GM12864 (cell line): ENCODE measurements at regions not wholly inside any gene's neighbourhood (a gene's known extent, or its start where the extent isn't known, plus 50 kb on each side); places are given as distances from the start of the nearest gene placed in this dataset.

Experiments used
- DNase-seq: peaks from one replicate; pipeline ENCODE4 v3.0.0-alpha.2; 2011; ENCODE audit warnings: low read depth
- H3K4me3 ChIP-seq: 2 replicates; pipeline ENCODE4 v1.5.1; 2011; ENCODE audit warnings: mild to moderate bottlenecking, low read depth, low read length, control low read depth
- TF ChIP-seq, protein P1 (sequence below): IDR thresholded peaks from 2 replicates; pipeline ENCODE4 v1.5.1; 2011; ENCODE audit warnings: low read depth, mild to moderate bottlenecking, moderate library complexity, low read length, control low read depth, inconsistent platforms; ENCODE audit errors: missing control alignments

DNA sequence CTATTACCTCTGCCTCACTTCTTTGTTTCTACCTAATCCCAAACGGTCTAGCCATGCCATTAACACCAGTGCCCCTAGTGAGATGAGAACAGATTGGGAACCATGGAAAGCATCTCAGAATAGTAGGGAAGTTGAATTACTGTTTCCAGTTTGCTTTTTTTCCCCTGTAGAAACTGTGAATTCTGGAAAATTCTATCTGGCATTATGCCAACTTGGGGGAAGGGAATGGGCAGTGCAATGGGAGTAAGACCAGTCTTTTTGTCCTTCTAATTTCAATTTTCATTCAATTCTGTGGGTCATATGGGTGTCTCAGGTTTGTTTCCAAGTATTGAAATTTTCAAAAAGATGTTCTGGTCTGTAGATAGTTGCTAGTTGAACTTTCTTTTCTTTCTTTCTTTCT is 1666.1 kb downstream of the SLITRK1 start:
- TF ChIP-seq, protein P1, sequence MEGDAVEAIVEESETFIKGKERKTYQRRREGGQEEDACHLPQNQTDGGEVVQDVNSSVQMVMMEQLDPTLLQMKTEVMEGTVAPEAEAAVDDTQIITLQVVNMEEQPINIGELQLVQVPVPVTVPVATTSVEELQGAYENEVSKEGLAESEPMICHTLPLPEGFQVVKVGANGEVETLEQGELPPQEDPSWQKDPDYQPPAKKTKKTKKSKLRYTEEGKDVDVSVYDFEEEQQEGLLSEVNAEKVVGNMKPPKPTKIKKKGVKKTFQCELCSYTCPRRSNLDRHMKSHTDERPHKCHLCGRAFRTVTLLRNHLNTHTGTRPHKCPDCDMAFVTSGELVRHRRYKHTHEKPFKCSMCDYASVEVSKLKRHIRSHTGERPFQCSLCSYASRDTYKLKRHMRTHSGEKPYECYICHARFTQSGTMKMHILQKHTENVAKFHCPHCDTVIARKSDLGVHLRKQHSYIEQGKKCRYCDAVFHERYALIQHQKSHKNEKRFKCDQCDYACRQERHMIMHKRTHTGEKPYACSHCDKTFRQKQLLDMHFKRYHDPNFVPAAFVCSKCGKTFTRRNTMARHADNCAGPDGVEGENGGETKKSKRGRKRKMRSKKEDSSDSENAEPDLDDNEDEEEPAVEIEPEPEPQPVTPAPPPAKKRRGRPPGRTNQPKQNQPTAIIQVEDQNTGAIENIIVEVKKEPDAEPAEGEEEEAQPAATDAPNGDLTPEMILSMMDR: no peak
- DNase-seq: no peak
- no peak overlapping the region for H3K4me3 ChIP-seq

DNA sequence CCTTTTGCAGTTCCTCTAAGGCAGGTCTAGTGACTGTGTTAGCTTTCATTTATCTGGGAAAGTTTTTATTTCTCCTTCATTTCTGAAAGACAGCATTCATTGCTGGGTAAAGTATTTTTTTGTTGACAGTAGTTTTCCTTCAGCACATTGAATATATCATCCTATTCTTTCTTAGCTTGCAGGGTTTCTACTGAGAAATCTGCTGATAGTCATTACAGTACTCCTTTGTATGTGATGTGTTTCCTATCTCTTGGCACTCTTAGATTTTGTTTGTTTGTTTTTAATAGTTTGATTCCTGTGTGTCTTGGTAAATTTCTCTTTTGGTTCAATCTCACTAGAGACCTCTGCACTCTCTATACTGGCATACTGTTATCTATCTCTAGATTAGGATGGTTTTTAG is 1667.9 kb downstream of the SLITRK1 start:
- no peak for DNase-seq
- no peak overlapping the region for H3K4me3 ChIP-seq
- TF ChIP-seq, protein P1: no peak

DNA sequence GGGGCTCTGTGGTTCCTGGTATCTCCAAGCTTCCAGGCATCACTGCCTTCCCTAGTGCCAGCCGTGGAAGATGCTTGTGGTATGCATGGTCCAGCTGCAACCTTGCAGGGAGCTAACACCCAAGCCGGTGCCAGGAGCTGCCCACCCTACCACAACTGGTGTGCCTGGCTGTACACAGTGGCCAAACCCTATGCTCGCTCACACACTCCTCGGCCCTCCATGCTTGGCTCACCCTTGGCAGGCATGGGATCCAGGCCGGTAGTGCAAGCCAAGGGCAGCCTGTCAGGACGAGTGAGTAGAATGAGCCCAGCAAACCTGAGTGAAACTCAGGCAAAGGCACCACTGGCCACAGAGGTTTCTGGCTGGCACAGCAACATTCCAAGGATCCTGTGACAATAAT is 1676.0 kb downstream of the SLITRK1 start:
- no peak overlapping the region for H3K4me3 ChIP-seq
- no peak for DNase-seq
- TF ChIP-seq, protein P1: no peak

DNA sequence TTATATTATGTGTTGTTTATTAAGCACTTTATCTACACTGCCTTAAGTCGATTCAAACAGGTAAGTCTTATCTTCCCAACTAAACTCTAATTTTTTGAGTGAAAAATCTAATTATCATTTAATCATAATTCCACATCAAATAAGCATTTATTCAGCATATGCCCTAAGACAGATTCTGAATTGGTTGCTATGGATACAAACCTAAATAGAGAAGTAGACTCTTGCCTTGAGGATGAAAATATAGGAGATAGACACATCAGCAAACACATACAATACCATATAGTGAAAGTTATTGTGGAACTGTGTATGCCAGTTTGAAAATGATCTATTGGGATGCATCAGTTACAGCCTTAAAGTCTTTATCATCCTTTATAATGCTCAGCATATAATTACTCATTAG is 1679.9 kb downstream of the SLITRK1 start:
- DNase-seq: no peak
- H3K4me3 ChIP-seq: no peak overlapping the region
- TF ChIP-seq, protein P1: no peak

DNA sequence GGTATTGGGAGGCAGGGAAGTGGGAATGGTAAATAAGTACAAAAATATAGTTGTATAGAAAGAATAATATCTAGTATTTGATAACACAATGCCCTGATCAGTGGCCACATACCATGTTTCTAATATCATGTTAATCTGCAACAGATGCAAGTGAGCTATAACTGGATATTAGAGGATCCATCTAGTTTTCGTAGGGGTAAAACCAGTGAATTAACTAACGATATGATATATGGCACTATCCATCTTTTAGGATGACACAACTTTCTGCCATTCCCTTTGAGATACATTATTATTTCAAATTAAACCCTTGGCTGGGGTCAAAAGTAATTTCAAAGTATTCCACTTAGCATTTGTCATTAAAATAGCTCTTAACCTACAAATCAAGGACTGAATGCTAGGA is 1686.2 kb downstream of the SLITRK1 start:
- TF ChIP-seq, protein P1: no peak
- no peak for DNase-seq
- no peak overlapping the region for H3K4me3 ChIP-seq

DNA sequence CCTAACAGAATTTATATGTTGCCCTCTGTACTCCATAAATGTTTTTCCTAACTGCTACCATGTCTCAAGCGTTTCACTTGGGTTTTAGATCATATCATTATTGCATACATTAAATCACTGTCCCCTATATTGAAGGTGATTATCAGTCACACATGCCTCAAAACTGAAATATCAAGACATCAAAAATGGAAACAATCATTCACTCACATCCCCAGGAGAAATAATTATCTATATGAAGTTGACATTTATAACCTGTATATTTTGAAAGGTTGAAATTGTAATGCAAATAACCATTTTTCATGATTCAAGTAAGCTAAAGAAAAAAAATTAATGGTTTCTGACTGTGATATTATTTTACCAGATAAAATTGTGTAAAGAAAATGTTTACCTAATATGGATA is 1695.0 kb downstream of the SLITRK1 start:
- DNase-seq: no peak
- no peak overlapping the region for H3K4me3 ChIP-seq
- TF ChIP-seq, protein P1: no peak

DNA sequence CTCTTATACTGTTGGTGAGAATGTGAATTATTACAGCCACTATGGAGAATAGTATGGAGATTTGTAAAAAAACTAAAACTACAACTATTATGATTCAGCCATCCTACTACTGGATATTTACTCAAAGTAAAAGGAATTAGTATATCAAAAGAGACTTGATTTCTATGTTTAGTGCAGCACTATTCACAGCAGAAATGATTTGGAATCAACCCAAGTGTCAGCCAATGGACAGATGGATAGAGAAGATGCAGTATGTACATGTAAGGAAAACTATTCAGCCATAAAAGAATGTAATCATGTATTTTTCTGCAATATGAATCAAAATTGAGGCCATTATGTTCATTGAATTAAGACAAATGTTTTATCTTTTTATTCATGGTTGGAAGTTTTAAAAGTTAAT is 1705.5 kb downstream of the SLITRK1 start:
- TF ChIP-seq, protein P1: no peak
- no peak overlapping the region for H3K4me3 ChIP-seq
- DNase-seq: no peak
